ENCODE measurements at regions not wholly inside any gene's neighbourhood (a gene's known extent, or its start where the extent isn't known, plus 50 kb on each side); places are given as distances from the start of the nearest gene placed in this dataset.

- no peak for TF ChIP-seq CTCF (conservative IDR thresholded peaks at IDR 0.05)
- H3K27ac ChIP-seq: no peak overlapping the region
Observed at GRCh38 chr4:82042042-82042441, 331.7 kb downstream of the HNRNPD start.

- no peak overlapping the region for H3K27ac ChIP-seq
- TF ChIP-seq CTCF (conservative IDR thresholded peaks at IDR 0.05): no peak
Observed at GRCh38 chr4:82038936-82039335, 334.9 kb downstream of the HNRNPD start.

- no peak overlapping the region for H3K27ac ChIP-seq
- TF ChIP-seq CTCF (conservative IDR thresholded peaks at IDR 0.05): no peak
Observed at GRCh38 chr4:82036181-82036580, 337.6 kb downstream of the HNRNPD start.

- H3K27ac ChIP-seq: no peak overlapping the region
- TF ChIP-seq CTCF (conservative IDR thresholded peaks at IDR 0.05): no peak
Observed at GRCh38 chr4:82034878-82035277, 338.9 kb downstream of the HNRNPD start.

GRCh38 chr4:82033862-82034261 is 339.9 kb downstream of the HNRNPD start:
- TF ChIP-seq CTCF (conservative IDR thresholded peaks at IDR 0.05): no peak
- no peak overlapping the region for H3K27ac ChIP-seq

GRCh38 chr4:82031376-82031927 is 342.3 kb downstream of the HNRNPD start:
- TF ChIP-seq CTCF (conservative IDR thresholded peaks at IDR 0.05): no peak
- no peak overlapping the region for H3K27ac ChIP-seq

GRCh38 chr4:82017680-82018079 is 356.1 kb downstream of the HNRNPD start:
- no peak overlapping the region for H3K27ac ChIP-seq
- TF ChIP-seq CTCF (conservative IDR thresholded peaks at IDR 0.05): no peak

All from VCaP (cell line).